ENCODE measurements at regions not wholly inside any gene's neighbourhood (a gene's known extent, or its start where the extent isn't known, plus 50 kb on each side); places are given as distances from the start of the nearest gene placed in this dataset.

- POLR2A ChIA-PET: no interaction called here
- CTCF ChIA-PET: interaction anchor here (0.6 kb wide), 1 partner anchor 77 kb away, joined by 3 read pairs; no protein-coding TSS in a partner anchor
- no peak for TF ChIP-seq PKNOX1 (IDR thresholded peaks at IDR 0.05)
- DNase-seq (ENCODE audit: extremely low spot score): no peak
Observed at GRCh38 chr1:53391296-53391695, 63.4 kb upstream of the LRP8 start.

GRCh38 chr1:53391982-53392381 lies 64.1 kb upstream of the LRP8 start:
- DNase-seq (ENCODE audit: extremely low spot score): no peak
- POLR2A ChIA-PET: no interaction called here
- CTCF ChIA-PET: interaction anchor here (0.6 to 2.8 kb wide), 2 partner anchors 113 to 324 kb away, joined by 3 to 28 read pairs; no protein-coding TSS in a partner anchor
- TF ChIP-seq ARNT (IDR thresholded peaks at IDR 0.05) (no peak), PKNOX1 (IDR thresholded peaks at IDR 0.05) (no peak), HDGF (IDR thresholded peaks at IDR 0.05; ENCODE audit: borderline replicate concordance) (no peak), ELF4 (IDR thresholded peaks at IDR 0.05) (no peak), TARDBP (IDR thresholded peaks at IDR 0.05) (no peak), FOXM1 (IDR thresholded peaks at IDR 0.05; ENCODE audit: borderline replicate concordance) (no peak), SUZ12 (IDR thresholded peaks at IDR 0.05) (no peak), FOXA1 (IDR thresholded peaks at IDR 0.05) (no peak)

GRCh38 chr1:53392460-53392859 lies 64.6 kb upstream of the LRP8 start:
- no peak for TF ChIP-seq SUZ12 (IDR thresholded peaks at IDR 0.05)
- TF ChIP-seq TARDBP (IDR thresholded peaks at IDR 0.05): no peak
- TF ChIP-seq L3MBTL2 (conservative IDR thresholded peaks at IDR 0.05): no peak
- TF ChIP-seq FOXA1 (IDR thresholded peaks at IDR 0.05): no peak
- TF ChIP-seq CTBP1 (IDR thresholded peaks at IDR 0.05; ENCODE audit: borderline replicate concordance): no peak
- no peak for TF ChIP-seq BHLHE40 (IDR thresholded peaks at IDR 0.05; ENCODE audit: borderline replicate concordance)
- TF ChIP-seq FOXM1 (IDR thresholded peaks at IDR 0.05; ENCODE audit: borderline replicate concordance): no peak
- no peak for TF ChIP-seq SP1 (IDR thresholded peaks at IDR 0.05)
- no peak for TF ChIP-seq NFRKB (IDR thresholded peaks at IDR 0.05)
- TF ChIP-seq LEF1 (IDR thresholded peaks at IDR 0.05; ENCODE audit: borderline replicate concordance): no peak
- no peak for TF ChIP-seq ARNT (IDR thresholded peaks at IDR 0.05)
- DNase-seq (ENCODE audit: extremely low spot score): no peak
- ChIA-PET CTCF (interaction anchor here (0.6 to 2.8 kb wide), 8 partner anchors 9 to 415 kb away, joined by 3 to 28 read pairs (median 4); no protein-coding TSS in a partner anchor), POLR2A (interaction anchor here (1.3 kb wide), 1 partner anchor 114 kb away, joined by 6 read pairs; no protein-coding TSS in a partner anchor)

- CTCF ChIA-PET: interaction anchor here (0.6 to 2.8 kb wide), 8 partner anchors 8 to 416 kb away, joined by 3 to 28 read pairs (median 4); no protein-coding TSS in a partner anchor
- peak; percentile 87 for DNase-seq (ENCODE audit: extremely low spot score)
- TF ChIP-seq SP1 (IDR thresholded peaks at IDR 0.05) (no peak), LEF1 (IDR thresholded peaks at IDR 0.05; ENCODE audit: borderline replicate concordance) (no peak), HDGF (IDR thresholded peaks at IDR 0.05; ENCODE audit: borderline replicate concordance) (no peak), ZNF384 (IDR thresholded peaks at IDR 0.05) (no peak), CTBP1 (IDR thresholded peaks at IDR 0.05; ENCODE audit: borderline replicate concordance) (no peak), L3MBTL2 (conservative IDR thresholded peaks at IDR 0.05) (no peak), NFRKB (IDR thresholded peaks at IDR 0.05) (no peak), SUZ12 (IDR thresholded peaks at IDR 0.05) (no peak), BHLHE40 (IDR thresholded peaks at IDR 0.05; ENCODE audit: borderline replicate concordance) (no peak), ARNT (IDR thresholded peaks at IDR 0.05) (no peak), PKNOX1 (IDR thresholded peaks at IDR 0.05) (no peak), FOXA1 (IDR thresholded peaks at IDR 0.05) (no peak), ELF4 (IDR thresholded peaks at IDR 0.05) (no peak), FOXM1 (IDR thresholded peaks at IDR 0.05; ENCODE audit: borderline replicate concordance) (no peak), FOXK2 (IDR thresholded peaks at IDR 0.05) (no peak), TARDBP (IDR thresholded peaks at IDR 0.05) (no peak)
- POLR2A ChIA-PET: interaction anchor here (0.7 to 1.3 kb wide), 3 partner anchors 105 to 119 kb away, joined by 3 to 6 read pairs (median 3); no protein-coding TSS in a partner anchor
Observed at GRCh38 chr1:53393325-53393792, 65.5 kb upstream of the LRP8 start.

- TF ChIP-seq L3MBTL2 (conservative IDR thresholded peaks at IDR 0.05) (no peak), PKNOX1 (IDR thresholded peaks at IDR 0.05) (no peak), FOXA1 (IDR thresholded peaks at IDR 0.05) (no peak), LEF1 (IDR thresholded peaks at IDR 0.05; ENCODE audit: borderline replicate concordance) (no peak), ELF4 (IDR thresholded peaks at IDR 0.05) (no peak), FOXK2 (IDR thresholded peaks at IDR 0.05) (no peak), BHLHE40 (IDR thresholded peaks at IDR 0.05; ENCODE audit: borderline replicate concordance) (no peak), NFRKB (IDR thresholded peaks at IDR 0.05) (no peak), SP1 (IDR thresholded peaks at IDR 0.05) (no peak), CTBP1 (IDR thresholded peaks at IDR 0.05; ENCODE audit: borderline replicate concordance) (no peak), ARNT (IDR thresholded peaks at IDR 0.05) (no peak), TARDBP (IDR thresholded peaks at IDR 0.05) (no peak), FOXM1 (IDR thresholded peaks at IDR 0.05; ENCODE audit: borderline replicate concordance) (no peak)
- POLR2A ChIA-PET: no interaction called here
- no peak for DNase-seq (ENCODE audit: extremely low spot score)
- CTCF ChIA-PET: interaction anchor here (0.5 to 2.8 kb wide), 3 partner anchors 14 to 116 kb away, joined by 4 to 28 read pairs (median 6); no protein-coding TSS in a partner anchor
Observed at GRCh38 chr1:53394306-53394705, 64.9 kb upstream of the DMRTB1 start.
